SK-MEL-5 (cell line): ENCODE measurements at regions not wholly inside any gene's neighbourhood (a gene's known extent, or its start where the extent isn't known, plus 50 kb on each side); places are given as distances from the start of the nearest gene placed in this dataset.

Experiments
- DNase-seq: peaks from one replicate; pipeline ENCODE4 v3.0.0-alpha.2; 2016; ENCODE audit warnings: low read depth, low spot score
- in situ Hi-C: cut with HindIII; loops from 2 replicates; pipeline ENCODE4 v1.10.0; 2016; ENCODE audit warnings: low sequenced_read_pairs, high pct_unique_total_duplicates, low pct_unique_long_range_greater_than_20kb

GRCh38 chr12:24394246-24394645 lies 444.8 kb upstream of the SOX5 start:
- in situ Hi-C loops: no loop called here
- DNase-seq: no peak

DNA sequence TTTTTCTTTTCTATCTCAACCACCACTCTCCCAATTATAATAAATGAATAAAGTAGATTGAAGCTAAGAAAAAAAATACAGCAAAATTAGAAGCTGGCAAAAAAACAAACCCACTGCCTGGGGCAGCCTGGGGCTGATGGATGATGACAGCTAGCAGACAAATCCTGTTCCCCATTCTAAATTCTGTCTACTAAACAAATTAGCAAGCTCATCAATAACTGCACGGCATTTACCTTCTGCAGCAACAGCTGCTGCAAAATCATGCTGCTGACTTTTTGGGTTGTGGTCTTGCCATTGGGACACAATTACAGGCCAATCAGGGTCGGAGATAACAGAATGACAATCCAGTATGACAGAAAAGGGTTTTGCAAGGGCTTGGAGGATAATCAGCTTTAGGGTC lies 443.6 kb upstream of the SOX5 start:
- in situ Hi-C loops: no loop called here
- DNase-seq: no peak

DNA sequence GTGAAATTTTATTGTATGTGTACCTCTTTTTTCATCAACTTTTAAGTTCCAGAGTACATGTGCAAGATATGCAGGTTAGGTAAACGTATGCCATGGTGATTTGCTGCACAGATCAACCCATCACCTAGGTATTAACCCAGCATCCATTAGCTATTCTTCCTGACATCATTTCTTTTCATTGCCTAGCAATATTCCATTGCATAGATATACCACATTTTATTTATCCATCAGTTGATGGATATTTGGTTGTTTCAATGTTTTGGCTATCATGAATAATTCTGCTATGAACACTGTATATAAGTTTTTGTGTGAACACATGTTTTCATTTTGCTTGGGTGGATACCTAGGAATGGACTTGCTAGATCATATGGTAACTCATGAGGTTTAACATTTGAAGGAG lies 439.9 kb upstream of the SOX5 start:
- in situ Hi-C loops: no loop called here
- DNase-seq: no peak

DNA sequence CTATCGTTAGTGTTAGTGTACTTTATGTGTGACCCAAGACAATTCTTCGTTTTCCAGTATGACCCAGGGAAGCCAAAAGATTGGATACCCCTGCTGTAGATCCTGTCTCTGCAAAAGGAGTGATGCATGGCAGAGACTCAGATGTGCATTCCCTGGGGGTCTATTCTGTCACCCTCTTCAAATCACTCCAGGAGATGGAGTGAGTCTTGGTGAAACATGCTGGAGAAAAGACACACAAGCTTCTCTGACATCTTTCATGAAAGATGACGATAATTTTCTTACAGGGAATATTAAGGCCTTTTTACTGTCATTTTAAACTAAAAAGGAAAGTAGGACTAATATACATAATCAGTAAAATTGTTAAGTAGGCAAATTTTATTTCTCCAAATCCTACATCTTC lies 437.9 kb upstream of the SOX5 start:
- in situ Hi-C loops: no loop called here

GRCh38 chr12:24386836-24387235 lies 437.4 kb upstream of the SOX5 start:
- no peak for DNase-seq
- in situ Hi-C loops: no loop called here

More for the DNA sequence above, 437.9 kb upstream of the SOX5 start:
- no peak for DNase-seq

DNA sequence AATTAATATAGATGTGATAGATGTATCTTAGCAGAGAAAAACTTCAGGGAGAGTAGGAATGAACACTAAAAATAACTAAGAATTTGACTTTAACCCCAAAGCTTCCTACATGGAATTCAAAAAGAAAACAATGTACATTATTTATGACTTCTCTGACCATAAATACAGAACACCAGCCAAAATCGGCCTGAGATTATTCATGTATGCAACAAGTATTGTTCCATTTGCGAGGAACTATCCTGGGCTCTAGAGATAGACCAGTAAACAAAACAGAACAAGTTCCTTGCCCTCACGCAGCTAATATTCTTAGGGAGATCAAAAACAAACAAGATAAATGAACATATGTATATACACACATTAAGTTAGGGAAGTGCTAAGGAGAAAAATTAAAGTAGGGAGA lies 432.3 kb upstream of the SOX5 start:
- in situ Hi-C loops: no loop called here
- DNase-seq: no peak

DNA sequence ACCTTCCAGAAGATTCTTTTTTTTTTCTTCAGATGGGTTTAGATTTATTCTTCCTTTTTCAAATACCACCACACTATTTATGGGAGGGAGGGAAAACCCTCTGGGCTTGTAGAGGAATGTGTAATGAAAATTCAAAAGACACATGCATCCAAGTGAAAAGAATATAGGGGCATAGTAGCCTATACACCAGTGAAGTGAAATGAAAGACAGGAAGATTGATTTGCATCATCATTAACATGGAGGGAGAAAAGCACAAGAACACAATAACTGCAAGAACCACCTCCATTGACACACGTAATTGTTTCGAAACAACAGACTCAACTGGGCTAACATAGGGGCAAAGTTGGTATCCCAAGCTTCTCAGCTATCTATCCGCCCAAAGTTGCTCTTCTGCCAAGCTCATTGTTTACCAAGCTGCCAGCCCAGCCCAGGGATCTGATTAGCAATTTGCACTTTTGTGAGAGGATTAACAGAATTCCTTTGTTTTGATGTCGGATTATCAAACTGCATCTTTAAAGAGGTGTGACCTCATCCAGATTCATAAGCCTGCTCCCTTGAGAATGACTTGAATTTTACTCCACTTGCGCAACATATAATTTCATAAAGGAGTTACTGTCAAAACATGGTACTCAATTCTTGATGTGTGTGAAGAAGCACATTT lies 430.5 kb upstream of the SOX5 start:
- peak; percentile 66 for DNase-seq
- in situ Hi-C loops: no loop called here

DNA sequence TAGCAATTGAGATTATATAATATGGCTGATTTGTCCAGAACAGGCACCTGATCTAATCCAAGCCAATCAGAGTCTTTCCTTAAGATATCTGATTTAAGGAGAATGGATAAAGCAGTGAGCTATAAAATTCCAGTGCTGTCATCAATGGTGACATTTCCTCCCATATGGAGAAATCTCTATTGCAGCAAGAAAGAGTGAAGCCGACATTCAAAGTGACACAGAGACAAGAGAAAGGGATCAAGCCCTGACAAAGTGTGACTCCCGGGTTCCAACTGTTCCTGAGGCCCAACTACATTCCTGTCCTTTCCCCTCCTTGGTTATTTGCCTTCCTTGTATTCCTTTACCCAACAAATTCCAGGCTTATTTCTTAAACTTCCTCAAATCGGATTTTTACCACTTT lies 430.0 kb upstream of the SOX5 start:
- DNase-seq: peak; percentile 11
- in situ Hi-C loops: no loop called here

DNA sequence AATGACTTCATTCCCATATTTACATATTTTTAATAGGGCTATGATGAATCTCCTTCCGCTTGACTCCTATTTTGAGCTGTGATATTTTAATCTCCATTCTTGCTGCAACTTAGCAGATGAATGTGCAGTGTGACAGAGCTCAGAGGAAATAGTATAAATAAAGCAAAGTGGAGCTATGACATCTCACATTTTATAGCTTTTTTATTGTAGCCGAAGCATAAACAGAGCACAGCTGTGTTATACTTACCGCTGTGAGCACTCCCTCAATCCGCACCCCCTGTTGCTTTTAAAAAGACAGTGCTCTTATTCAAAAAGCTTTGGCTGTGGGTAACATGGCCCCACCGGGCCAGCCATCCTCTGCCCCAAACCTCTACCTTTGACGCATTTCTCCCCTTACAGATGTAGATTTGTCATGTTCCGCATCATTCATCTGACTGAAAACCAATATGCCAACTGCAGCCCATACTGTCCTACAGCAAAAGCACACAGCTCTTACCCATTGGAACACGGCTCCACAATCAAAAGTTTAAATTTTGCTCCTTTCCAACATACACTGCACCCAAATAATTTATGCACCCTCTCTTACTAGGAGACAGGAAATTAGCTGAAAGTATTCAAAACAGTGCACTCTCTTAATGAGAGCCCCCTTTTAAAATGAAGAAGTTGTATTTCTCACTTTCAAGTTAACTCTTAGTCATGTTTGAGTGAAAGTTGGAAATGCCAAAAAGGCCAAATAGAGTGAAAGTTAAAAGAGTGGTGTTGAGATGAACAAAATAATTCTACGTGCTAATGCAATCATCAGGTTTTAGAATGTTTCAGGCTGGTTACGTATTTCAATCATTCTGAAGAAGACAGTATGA lies 429.3 kb upstream of the SOX5 start:
- in situ Hi-C loops: no loop called here
- peak; percentile 90 for DNase-seq

DNA sequence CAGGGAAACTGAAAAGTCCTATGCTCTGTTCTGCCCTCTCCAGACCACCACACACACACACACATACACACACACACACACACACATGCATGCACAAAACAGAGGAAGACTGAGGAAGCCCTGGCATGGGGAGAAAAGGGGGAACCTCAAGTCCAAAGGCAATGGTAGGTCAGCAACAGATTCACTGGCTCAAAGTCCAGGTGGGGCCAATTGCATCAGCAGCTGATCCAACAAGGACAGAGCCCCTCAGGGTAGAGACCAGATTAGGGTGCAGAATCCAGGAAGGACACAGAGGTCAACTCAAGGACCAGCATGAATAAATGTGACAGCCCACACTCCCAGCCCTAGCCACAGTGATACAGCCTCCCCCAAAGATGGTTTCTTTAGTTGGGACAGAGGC lies 425.0 kb upstream of the SOX5 start:
- no peak for DNase-seq
- in situ Hi-C loops: no loop called here

DNA sequence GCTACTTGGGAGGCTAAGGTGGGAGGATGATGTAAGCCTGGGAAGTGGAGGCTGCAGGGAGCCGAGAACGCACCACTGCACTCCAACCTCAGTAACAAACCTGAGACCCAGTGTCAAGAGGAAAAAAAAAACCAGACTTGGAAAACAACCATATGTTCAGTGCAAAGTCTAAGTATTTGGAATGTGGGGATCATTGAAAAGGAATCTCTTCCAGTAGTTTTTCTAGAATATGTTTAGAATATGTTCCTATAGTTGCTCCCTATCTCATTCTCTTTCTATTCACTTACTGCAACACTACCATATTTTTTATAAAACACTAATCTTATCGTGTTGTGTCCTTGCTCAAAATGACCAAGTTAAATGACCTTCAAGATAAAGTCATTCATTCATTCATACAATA lies 423.5 kb upstream of the SOX5 start:
- DNase-seq: no peak
- in situ Hi-C loops: no loop called here

GRCh38 chr12:24366514-24366913 lies 417.0 kb upstream of the SOX5 start:
- in situ Hi-C loops: no loop called here
- no peak for DNase-seq

DNA sequence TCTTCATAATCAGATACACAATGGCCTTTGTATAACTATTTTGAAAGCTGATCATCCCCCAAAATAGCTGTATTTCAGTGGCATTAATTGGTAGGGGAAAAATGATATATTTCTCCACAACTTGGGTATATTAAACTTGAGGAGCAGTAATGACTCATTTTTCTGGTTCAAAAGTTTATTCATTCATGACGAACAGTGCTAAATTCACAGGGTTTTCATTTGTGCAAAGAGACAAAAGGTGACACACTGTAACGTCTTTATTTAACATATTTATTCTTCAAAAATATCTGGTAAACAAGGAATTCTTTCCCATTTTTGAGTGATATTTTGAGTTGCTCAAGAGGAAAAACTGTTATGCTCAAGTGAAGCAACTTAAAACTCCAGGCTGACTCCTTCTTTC lies 415.5 kb upstream of the SOX5 start:
- DNase-seq: no peak
- in situ Hi-C loops: no loop called here

DNA sequence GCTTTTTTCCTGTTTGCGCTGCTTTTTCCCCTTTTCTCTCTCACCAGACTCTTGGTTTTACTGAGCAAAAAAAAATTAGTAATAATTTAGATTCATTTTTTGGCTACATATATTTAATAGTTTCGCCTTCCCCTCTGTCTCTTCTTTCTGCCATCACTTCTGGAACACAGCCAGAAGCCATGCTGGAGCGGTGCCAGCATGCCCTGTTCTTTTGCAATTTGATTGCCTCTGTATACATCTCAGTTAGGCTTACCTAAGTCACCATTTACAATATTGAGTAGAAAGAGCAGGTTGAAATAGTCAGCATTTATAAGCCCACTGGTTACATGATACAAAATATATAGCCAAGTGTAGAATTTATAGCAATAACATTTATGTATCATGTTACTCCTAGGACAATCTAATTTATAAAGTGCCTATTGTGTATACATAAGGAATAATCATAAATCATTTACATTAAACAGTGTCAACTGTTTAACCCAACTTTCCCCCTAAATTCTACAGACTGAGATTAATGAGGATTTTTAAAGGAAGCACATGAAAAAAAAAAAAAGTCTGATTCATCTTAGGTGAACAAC lies 413.8 kb upstream of the SOX5 start:
- no peak for DNase-seq
- in situ Hi-C loops: no loop called here

DNA sequence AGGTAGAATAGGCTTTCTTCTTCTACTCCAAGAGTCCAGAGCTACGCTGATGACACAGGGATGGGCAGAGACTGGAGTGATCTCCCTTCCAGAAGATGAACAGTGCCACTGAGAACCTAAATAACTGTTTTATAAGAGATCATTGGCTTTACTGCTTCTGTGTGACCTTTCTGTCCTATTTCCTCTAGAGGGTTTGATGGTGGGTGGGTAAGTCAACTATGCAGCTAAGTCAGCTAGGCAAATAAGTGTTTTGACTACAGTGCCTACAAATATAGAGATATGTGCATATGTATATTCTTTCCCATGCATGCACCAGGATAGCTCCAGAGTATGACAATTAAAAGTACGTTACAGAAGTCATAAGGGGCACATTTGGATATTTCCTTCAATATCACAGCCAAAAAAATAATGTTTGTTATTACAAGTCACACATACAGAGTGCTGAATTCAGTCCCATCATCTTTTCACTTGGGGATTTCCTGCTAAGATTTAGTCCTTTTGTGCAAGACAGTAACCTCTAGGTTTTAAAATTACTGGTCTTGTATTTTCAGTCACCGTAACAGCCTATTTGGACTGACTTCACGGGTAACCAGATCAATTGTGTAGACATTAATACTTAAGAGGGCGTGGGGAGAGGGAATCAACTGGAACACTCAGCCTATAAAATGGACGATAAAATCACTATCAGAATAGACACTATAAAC lies 412.6 kb upstream of the SOX5 start:
- in situ Hi-C loops: no loop called here
- DNase-seq: no peak

- no peak for DNase-seq
Measured at GRCh38 chr12:24360907-24361306, 411.4 kb upstream of the SOX5 start.

GRCh38 chr12:24360461-24360860 lies 411.0 kb upstream of the SOX5 start:
- DNase-seq: no peak
- in situ Hi-C loops: no loop called here

More at GRCh38 chr12:24360907-24361306, 411.4 kb upstream of the SOX5 start:
- in situ Hi-C loops: no loop called here

GRCh38 chr12:24360057-24360456 lies 410.6 kb upstream of the SOX5 start:
- DNase-seq: no peak
- in situ Hi-C loops: no loop called here
